ENCODE measurements at regions not wholly inside any gene's neighbourhood (a gene's known extent, or its start where the extent isn't known, plus 50 kb on each side); places are given as distances from the start of the nearest gene placed in this dataset.

GRCh38 chr2:185241556-185241955 is 497.0 kb upstream of the FSIP2 start:
- no peaks in the 10 kb centered on the region for H3K36me3 ChIP-seq (ENCODE audit: control insufficient read depth, insufficient read depth, low read length)
- H3K27ac ChIP-seq (ENCODE audit: insufficient read depth, low read length), result no peak overlapping the region
- H3K79me2 ChIP-seq (ENCODE audit: control insufficient read depth, insufficient read depth, low read length), result no peaks in the 10 kb centered on the region
- no peak overlapping the region for H2AFZ ChIP-seq (ENCODE audit: low read length)
- DNase-seq (ENCODE audit: low read depth in 2 of 2), result no peak
- no peaks in the 10 kb centered on the region for H3K9me3 ChIP-seq (ENCODE audit: control insufficient read depth, insufficient read depth, low read depth, low read length)
- TF ChIP-seq EZH2 (IDR thresholded peaks at IDR 0.05; ENCODE audit: low read length, missing control alignments) (no peak), CTCF (conservative IDR thresholded peaks at IDR 0.05 in 1 of 2, IDR thresholded peaks at IDR 0.05 in 1 of 2; ENCODE audit: low read depth in 1 of 2, low read length in 2 of 2) (no peak)
- H3K9ac ChIP-seq (ENCODE audit: insufficient read depth, low read length), result no peak overlapping the region
- H3K27me3 ChIP-seq (ENCODE audit: control insufficient read depth, insufficient read depth, low read length), result no peaks in the 10 kb centered on the region
- H3K4me1 ChIP-seq (ENCODE audit: control insufficient read depth, extremely low read depth, insufficient read depth, low read length), result no peaks in the 10 kb centered on the region
- no peaks in the 10 kb centered on the region for H4K20me1 ChIP-seq (ENCODE audit: control insufficient read depth, extremely low read depth, insufficient read depth, low read length)
- H3K4me3 ChIP-seq (replicated peaks in 1 of 4; ENCODE audit: control extremely low read depth in 1 of 4, insufficient read depth in 1 of 4, low read depth in 3 of 4, low read length in 4 of 4), result no peak overlapping the region
- no peak overlapping the region for H3K4me2 ChIP-seq (ENCODE audit: extremely low read depth, insufficient read depth, low read length)

- H3K9ac ChIP-seq (ENCODE audit: insufficient read depth, low read length), result no peak overlapping the region
- no peaks in the 10 kb centered on the region for H3K79me2 ChIP-seq (ENCODE audit: control insufficient read depth, insufficient read depth, low read length)
- no peak overlapping the region for H3K4me2 ChIP-seq (ENCODE audit: extremely low read depth, insufficient read depth, low read length)
- H3K9me3 ChIP-seq (ENCODE audit: control insufficient read depth, insufficient read depth, low read depth, low read length), result no peaks in the 10 kb centered on the region
- no peaks in the 10 kb centered on the region for H3K4me1 ChIP-seq (ENCODE audit: control insufficient read depth, extremely low read depth, insufficient read depth, low read length)
- no peak for DNase-seq (ENCODE audit: low read depth in 2 of 2)
- no peaks in the 10 kb centered on the region for H3K36me3 ChIP-seq (ENCODE audit: control insufficient read depth, insufficient read depth, low read length)
- no peaks in the 10 kb centered on the region for H4K20me1 ChIP-seq (ENCODE audit: control insufficient read depth, extremely low read depth, insufficient read depth, low read length)
- H3K27ac ChIP-seq (ENCODE audit: insufficient read depth, low read length), result no peak overlapping the region
- H3K4me3 ChIP-seq (replicated peaks in 1 of 4; ENCODE audit: control extremely low read depth in 1 of 4, insufficient read depth in 1 of 4, low read depth in 3 of 4, low read length in 4 of 4), result no peak overlapping the region
- no peak overlapping the region for H2AFZ ChIP-seq (ENCODE audit: low read length)
- TF ChIP-seq CTCF (conservative IDR thresholded peaks at IDR 0.05 in 1 of 2, IDR thresholded peaks at IDR 0.05 in 1 of 2; ENCODE audit: low read depth in 1 of 2, low read length in 2 of 2), result no peak
- no peak for TF ChIP-seq EZH2 (IDR thresholded peaks at IDR 0.05; ENCODE audit: low read length, missing control alignments)
- no peaks in the 10 kb centered on the region for H3K27me3 ChIP-seq (ENCODE audit: control insufficient read depth, insufficient read depth, low read length)
Observed at GRCh38 chr2:185242462-185242861, 496.1 kb upstream of the FSIP2 start.

GRCh38 chr2:185245216-185245615 is 493.4 kb upstream of the FSIP2 start:
- Histone ChIP-seq H3K27me3 (ENCODE audit: control insufficient read depth, insufficient read depth, low read length) (no peaks in the 10 kb centered on the region), H3K4me3 (replicated peaks in 1 of 4; ENCODE audit: control extremely low read depth in 1 of 4, insufficient read depth in 1 of 4, low read depth in 3 of 4, low read length in 4 of 4) (no peak overlapping the region), H3K9ac (ENCODE audit: insufficient read depth, low read length) (no peak overlapping the region), H4K20me1 (ENCODE audit: control insufficient read depth, extremely low read depth, insufficient read depth, low read length) (no peaks in the 10 kb centered on the region), H3K27ac (ENCODE audit: insufficient read depth, low read length) (no peak overlapping the region), H3K4me2 (ENCODE audit: extremely low read depth, insufficient read depth, low read length) (no peak overlapping the region), H3K36me3 (ENCODE audit: control insufficient read depth, insufficient read depth, low read length) (no peaks in the 10 kb centered on the region), H2AFZ (ENCODE audit: low read length) (no peak overlapping the region), H3K79me2 (ENCODE audit: control insufficient read depth, insufficient read depth, low read length) (no peaks in the 10 kb centered on the region), H3K4me1 (ENCODE audit: control insufficient read depth, extremely low read depth, insufficient read depth, low read length) (no peaks in the 10 kb centered on the region), H3K9me3 (ENCODE audit: control insufficient read depth, insufficient read depth, low read depth, low read length) (no peaks in the 10 kb centered on the region)
- TF ChIP-seq CTCF (conservative IDR thresholded peaks at IDR 0.05 in 1 of 2, IDR thresholded peaks at IDR 0.05 in 1 of 2; ENCODE audit: low read depth in 1 of 2, low read length in 2 of 2) (no peak), EZH2 (IDR thresholded peaks at IDR 0.05; ENCODE audit: low read length, missing control alignments) (no peak)
- no peak for DNase-seq (ENCODE audit: low read depth in 2 of 2)
